Endothelial cell (in vitro differentiated cells): ENCODE measurements at regions not wholly inside any gene's neighbourhood (a gene's known extent, or its start where the extent isn't known, plus 50 kb on each side); places are given as distances from the start of the nearest gene placed in this dataset.

Experiments
- DNase-seq: peaks from one replicate; pipeline ENCODE4 v3.0.0; 2021; ENCODE audit warnings: low spot score
- H3K27ac Mint-ChIP-seq: one replicate; pipeline ENCODE4 v1.8.0; 2021; ENCODE audit warnings: mixed read lengths, inconsistent platforms; ENCODE audit not compliant: unreplicated experiment
- H3K27me3 Mint-ChIP-seq: one replicate; pipeline ENCODE4 v1.8.0; 2021; ENCODE audit warnings: mild to moderate bottlenecking, moderate library complexity, mixed read lengths, inconsistent platforms; ENCODE audit not compliant: unreplicated experiment
- H3K36me3 Mint-ChIP-seq: one replicate; pipeline ENCODE4 v1.8.0; 2021; ENCODE audit warnings: mild to moderate bottlenecking, low read depth, mixed read lengths, inconsistent platforms; ENCODE audit not compliant: unreplicated experiment
- H3K4me1 Mint-ChIP-seq: one replicate; pipeline ENCODE4 v1.8.0; 2021; ENCODE audit warnings: mild to moderate bottlenecking, mixed read lengths, inconsistent platforms; ENCODE audit not compliant: unreplicated experiment
- H3K4me3 Mint-ChIP-seq: one replicate; pipeline ENCODE4 v1.8.0; 2021; ENCODE audit warnings: mild to moderate bottlenecking, mixed read lengths, inconsistent platforms; ENCODE audit not compliant: unreplicated experiment
- H3K9me3 Mint-ChIP-seq: one replicate; pipeline ENCODE4 v1.8.0; 2021; ENCODE audit warnings: mixed read lengths, inconsistent platforms; ENCODE audit not compliant: unreplicated experiment
- CTCF ChIP-seq: fragments of 200-600 bp; sonication (generic); IDR thresholded peaks from one replicate; pipeline ENCODE4 v1.5.0; 2021; ENCODE audit warnings: antibody characterized with exemption; ENCODE audit not compliant: unreplicated experiment

GRCh38 chr20:48207505-48207904 lies 422.2 kb upstream of the SULF2 start:
- H3K4me1 Mint-ChIP-seq: peaks cover 7% of the 10 kb centered on the region
- no peak for TF ChIP-seq CTCF
- H3K4me3 Mint-ChIP-seq: no peak overlapping the region
- peaks cover 3% of the 10 kb centered on the region for H3K27me3 Mint-ChIP-seq
- no peaks in the 10 kb centered on the region for H3K9me3 Mint-ChIP-seq
- no peaks in the 10 kb centered on the region for H3K36me3 Mint-ChIP-seq
- no peak for DNase-seq
- H3K27ac Mint-ChIP-seq: no peak overlapping the region

GRCh38 chr20:48205786-48206185 lies 420.5 kb upstream of the SULF2 start:
- H3K4me1 Mint-ChIP-seq: peaks cover 7% of the 10 kb centered on the region
- H3K27me3 Mint-ChIP-seq: peaks cover 1% of the 10 kb centered on the region
- H3K9me3 Mint-ChIP-seq: no peaks in the 10 kb centered on the region
- no peak overlapping the region for H3K27ac Mint-ChIP-seq
- H3K36me3 Mint-ChIP-seq: no peaks in the 10 kb centered on the region
- DNase-seq: no peak
- no peak for TF ChIP-seq CTCF
- H3K4me3 Mint-ChIP-seq: no peak overlapping the region

- H3K27ac Mint-ChIP-seq: no peak overlapping the region
- H3K4me1 Mint-ChIP-seq: peaks cover 7% of the 10 kb centered on the region
- TF ChIP-seq CTCF: no peak
- no peaks in the 10 kb centered on the region for H3K36me3 Mint-ChIP-seq
- no peak for DNase-seq
- no peaks in the 10 kb centered on the region for H3K9me3 Mint-ChIP-seq
- H3K4me3 Mint-ChIP-seq: no peak overlapping the region
- H3K27me3 Mint-ChIP-seq: peaks cover 1% of the 10 kb centered on the region
Measured at GRCh38 chr20:48205281-48205782, 420.1 kb upstream of the SULF2 start.

GRCh38 chr20:48204499-48204898 lies 419.2 kb upstream of the SULF2 start:
- H3K9me3 Mint-ChIP-seq: no peaks in the 10 kb centered on the region
- H3K27ac Mint-ChIP-seq: no peak overlapping the region
- H3K27me3 Mint-ChIP-seq: peaks cover 1% of the 10 kb centered on the region

GRCh38 chr20:48203252-48203651 lies 418.0 kb upstream of the SULF2 start:
- Mint-ChIP-seq H3K27ac (no peak overlapping the region), H3K27me3 (peaks cover 4% of the 10 kb centered on the region), H3K36me3 (no peaks in the 10 kb centered on the region), H3K4me1 (peaks cover 7% of the 10 kb centered on the region), H3K4me3 (no peak overlapping the region), H3K9me3 (no peaks in the 10 kb centered on the region)
- TF ChIP-seq CTCF: no peak
- no peak for DNase-seq

More at GRCh38 chr20:48204499-48204898, 419.2 kb upstream of the SULF2 start:
- no peak for TF ChIP-seq CTCF
- no peaks in the 10 kb centered on the region for H3K36me3 Mint-ChIP-seq
- H3K4me1 Mint-ChIP-seq: peaks cover 7% of the 10 kb centered on the region
- no peak for DNase-seq
- H3K4me3 Mint-ChIP-seq: no peak overlapping the region
